H1 (cell line): ENCODE measurements at regions not wholly inside any gene's neighbourhood (a gene's known extent, or its start where the extent isn't known, plus 50 kb on each side); places are given as distances from the start of the nearest gene placed in this dataset.

Source experiments
- E2F6 ChIP-seq: IDR thresholded peaks from 2 replicates; pipeline ENCODE4 v1.6.1; 2012; ENCODE audit warnings: inconsistent platforms
- EP300 ChIP-seq, 2 experiments: IDR thresholded peaks; 1 replicate in 1 of 2; 2 replicates in 1 of 2; pipeline ENCODE4 v1.6.1; 2011 to 2012; ENCODE audit warnings: low read depth in 2 of 2, low read length in 2 of 2, mild to moderate bottlenecking in 2 of 2, borderline replicate concordance in 1 of 2, inconsistent platforms in 1 of 2, moderate library complexity in 1 of 2
- GABPA ChIP-seq: IDR thresholded peaks from 2 replicates; pipeline ENCODE4 v1.6.1; 2011; ENCODE audit warnings: mild to moderate bottlenecking, low read length, moderate library complexity, borderline replicate concordance; ENCODE audit not compliant: insufficient read depth
- JUN ChIP-seq: IDR thresholded peaks from 2 replicates; pipeline ENCODE4 v1.6.1; 2011; ENCODE audit warnings: low read depth, mild to moderate bottlenecking, improper control_type of control experiment, low read length
- PHF8 ChIP-seq: fragments of 200-600 bp; sonication (generic); conservative IDR thresholded peaks from 2 replicates; pipeline ENCODE4 v1.7.1; 2012; ENCODE audit warnings: low read depth, mild to moderate bottlenecking, inconsistent platforms, low read length, moderate library complexity
- POLR2A ChIP-seq, 2 experiments: IDR thresholded peaks; 1 replicate in 1 of 2; 2 replicates in 1 of 2; pipeline ENCODE4 v1.6.1; 2011; ENCODE audit warnings: low read depth in 2 of 2, low read length in 2 of 2, mild to moderate bottlenecking in 2 of 2; ENCODE audit errors: control extremely low read depth in 1 of 2
- POLR2AphosphoS5 ChIP-seq: IDR thresholded peaks from 2 replicates; pipeline ENCODE4 v1.6.1; 2011; ENCODE audit warnings: low read depth, low read length
- TAF7 ChIP-seq: optimal IDR thresholded peaks from 2 replicates; pipeline ENCODE3; 2011; ENCODE audit warnings: low read depth, mild to moderate bottlenecking, inconsistent platforms, low read length, moderate library complexity, borderline replicate concordance
- TF ChIP-seq, protein P1 (sequence below), 3 experiments: IDR thresholded peaks; 1 replicate in 2 of 3; 2 replicates in 1 of 3; pipeline versions ENCODE4 v1.5.1 to v1.6.1; 2011; ENCODE audit warnings: low read length in 3 of 3, mild to moderate bottlenecking in 3 of 3, inconsistent platforms in 2 of 3, low read depth in 1 of 3, moderate library complexity in 1 of 3; ENCODE audit not compliant: insufficient read depth in 1 of 3; ENCODE audit errors: control extremely low read depth in 1 of 3

DNA sequence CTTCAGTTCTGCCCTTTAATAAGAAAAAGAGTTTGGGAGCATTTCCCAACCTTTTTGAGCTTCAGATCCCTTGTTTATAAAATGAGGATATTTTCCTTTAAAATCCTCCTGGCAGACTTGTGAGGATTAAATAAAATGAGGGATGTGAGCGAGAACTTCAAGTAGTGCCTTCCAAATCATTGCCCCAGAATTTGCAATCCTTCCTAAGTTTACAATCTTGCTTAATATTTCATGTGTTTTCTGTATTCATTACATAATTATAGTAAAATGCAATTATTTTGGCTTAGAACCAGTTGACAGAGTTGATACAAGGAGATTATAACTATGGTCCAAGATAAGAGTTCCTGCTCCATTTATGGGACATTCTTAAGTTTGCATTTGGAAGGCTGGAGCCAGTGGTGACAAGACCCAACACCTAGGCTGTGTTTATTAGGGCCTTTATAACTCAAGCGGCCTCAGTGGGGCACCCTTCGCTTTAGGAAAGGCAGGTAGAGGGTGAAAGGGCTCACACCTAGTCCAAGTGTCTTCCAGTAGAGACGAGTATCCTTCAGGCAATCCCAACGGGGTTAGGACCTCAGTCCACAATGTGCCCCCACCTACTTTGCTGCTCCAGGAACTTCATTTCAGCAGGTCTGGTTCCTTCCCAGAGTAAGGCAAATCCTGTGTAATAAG, 317.5 kb downstream of the WDR11 start:
- TF ChIP-seq E2F6: no peak
- TF ChIP-seq, protein P1, sequence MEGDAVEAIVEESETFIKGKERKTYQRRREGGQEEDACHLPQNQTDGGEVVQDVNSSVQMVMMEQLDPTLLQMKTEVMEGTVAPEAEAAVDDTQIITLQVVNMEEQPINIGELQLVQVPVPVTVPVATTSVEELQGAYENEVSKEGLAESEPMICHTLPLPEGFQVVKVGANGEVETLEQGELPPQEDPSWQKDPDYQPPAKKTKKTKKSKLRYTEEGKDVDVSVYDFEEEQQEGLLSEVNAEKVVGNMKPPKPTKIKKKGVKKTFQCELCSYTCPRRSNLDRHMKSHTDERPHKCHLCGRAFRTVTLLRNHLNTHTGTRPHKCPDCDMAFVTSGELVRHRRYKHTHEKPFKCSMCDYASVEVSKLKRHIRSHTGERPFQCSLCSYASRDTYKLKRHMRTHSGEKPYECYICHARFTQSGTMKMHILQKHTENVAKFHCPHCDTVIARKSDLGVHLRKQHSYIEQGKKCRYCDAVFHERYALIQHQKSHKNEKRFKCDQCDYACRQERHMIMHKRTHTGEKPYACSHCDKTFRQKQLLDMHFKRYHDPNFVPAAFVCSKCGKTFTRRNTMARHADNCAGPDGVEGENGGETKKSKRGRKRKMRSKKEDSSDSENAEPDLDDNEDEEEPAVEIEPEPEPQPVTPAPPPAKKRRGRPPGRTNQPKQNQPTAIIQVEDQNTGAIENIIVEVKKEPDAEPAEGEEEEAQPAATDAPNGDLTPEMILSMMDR (IDR thresholded peaks at IDR 0.05; ENCODE audit: control extremely low read depth in 1 of 3, insufficient read depth in 1 of 3, low read depth in 1 of 3, low read length in 3 of 3): peak; percentile 17 to 64 (median 58)
- no peak for TF ChIP-seq PHF8
- no peak for TF ChIP-seq EP300 (IDR thresholded peaks at IDR 0.05; ENCODE audit: borderline replicate concordance in 1 of 2, low read depth in 2 of 2, low read length in 2 of 2)
- no peak for TF ChIP-seq JUN
- no peak for TF ChIP-seq GABPA
- no peak for TF ChIP-seq POLR2AphosphoS5
- TF ChIP-seq TAF7: no peak
- no peak for TF ChIP-seq POLR2A (IDR thresholded peaks at IDR 0.05; ENCODE audit: control extremely low read depth in 1 of 2, low read depth in 2 of 2, low read length in 2 of 2)
